Esophagus muscularis mucosa (tissue), 4 donors: ENCODE measurements at regions not wholly inside any gene's neighbourhood (a gene's known extent, or its start where the extent isn't known, plus 50 kb on each side); places are given as distances from the start of the nearest gene placed in this dataset.

Experiments used
- CTCF ChIP-seq, 3 experiments: fragments of 200-600 bp in 2 of 3; fragments of 450-650 bp in 1 of 3; sonication (generic) in 2 of 3; IDR thresholded peaks; one replicate each; pipeline ENCODE4 v1.5.1; 2017 to 2019; ENCODE audit warnings: antibody characterized with exemption in 3 of 3, mild to moderate bottlenecking in 2 of 3, moderate library complexity in 1 of 3
- EP300 ChIP-seq: sonication (generic); formaldehyde crosslinking; IDR thresholded peaks from one replicate; pipeline ENCODE4 v1.6.1; 2017; ENCODE audit warnings: antibody characterized with exemption
- POLR2AphosphoS5 ChIP-seq, 2 donors: sonication (generic); formaldehyde crosslinking; IDR thresholded peaks; one replicate each; pipeline ENCODE4 v1.6.1; 2017; ENCODE audit warnings: antibody characterized with exemption in 2 of 2

- TF ChIP-seq CTCF (IDR thresholded peaks at IDR 0.05) (no peak), POLR2AphosphoS5 (IDR thresholded peaks at IDR 0.05) (no peak), EP300 (no peak)
These were observed 175.8 kb downstream of the ACTR3 start for GRCh38 chr2:114065731-114066130.
